Left ventricle myocardium inferior (tissue), 1 donor: ENCODE measurements at regions not wholly inside any gene's neighbourhood (a gene's known extent, or its start where the extent isn't known, plus 50 kb on each side); places are given as distances from the start of the nearest gene placed in this dataset.

Experiments
- DNase-seq: peaks from one replicate; pipeline ENCODE4 v3.0.0-alpha.2; 2020
- H3K27ac ChIP-seq: fragments of 200-600 bp; replicated peaks from 2 replicates; pipeline ENCODE4 v1.8.0; 2021
- H3K27me3 ChIP-seq: fragments of 200-600 bp; 2 replicates; pipeline ENCODE4 v1.8.0; 2021; ENCODE audit warnings: low read depth
- H3K36me3 ChIP-seq: fragments of 200-600 bp; 2 replicates; pipeline ENCODE4 v1.8.0; 2021
- H3K4me1 ChIP-seq: fragments of 200-600 bp; 2 replicates; pipeline ENCODE4 v1.8.0; 2021
- H3K4me3 ChIP-seq: fragments of 200-600 bp; 2 replicates; pipeline ENCODE4 v1.8.0; 2021; ENCODE audit warnings: mild to moderate bottlenecking, moderate library complexity
- H3K9me3 ChIP-seq: fragments of 200-600 bp; replicated peaks from 2 replicates; pipeline ENCODE4 v1.8.0; 2021
- intact Hi-C: fragments of 100-400 bp; cut with micrococcal nuclease; formaldehyde crosslinking; loops from one replicate; pipeline ENCODE4 v1.11.0; 2022
- TF ChIP-seq, protein P1 (sequence below): fragments of 200-600 bp; IDR thresholded peaks from 2 replicates; pipeline ENCODE4 v1.8.0; 2021; ENCODE audit warnings: antibody characterized with exemption, mild to moderate bottlenecking, borderline replicate concordance
- donor health status: DM: no; HTN: yes; CAD: no; lungs with severe emphysema.

DNA sequence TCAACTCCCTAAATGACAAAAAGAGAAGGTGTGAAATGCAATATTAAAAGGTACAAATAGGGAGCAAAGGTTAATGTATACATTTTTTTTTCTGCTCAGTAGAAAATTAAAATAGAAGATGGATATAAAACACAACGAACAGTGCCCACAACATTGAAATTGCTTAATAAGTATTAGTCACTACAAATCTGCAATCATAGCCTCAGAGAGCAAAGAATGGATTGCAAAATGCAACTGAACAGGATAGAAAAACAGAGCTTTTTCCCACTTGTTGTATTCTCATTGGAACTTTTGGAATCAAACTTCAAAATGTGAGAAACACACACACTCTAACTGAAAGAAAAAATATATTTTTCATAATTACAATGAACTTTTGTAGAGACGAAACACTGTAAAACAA, 552.2 kb upstream of the NCAM2 start:
- peaks cover under 1% of the 10 kb centered on the region for H3K9me3 ChIP-seq
- TF ChIP-seq, protein P1, sequence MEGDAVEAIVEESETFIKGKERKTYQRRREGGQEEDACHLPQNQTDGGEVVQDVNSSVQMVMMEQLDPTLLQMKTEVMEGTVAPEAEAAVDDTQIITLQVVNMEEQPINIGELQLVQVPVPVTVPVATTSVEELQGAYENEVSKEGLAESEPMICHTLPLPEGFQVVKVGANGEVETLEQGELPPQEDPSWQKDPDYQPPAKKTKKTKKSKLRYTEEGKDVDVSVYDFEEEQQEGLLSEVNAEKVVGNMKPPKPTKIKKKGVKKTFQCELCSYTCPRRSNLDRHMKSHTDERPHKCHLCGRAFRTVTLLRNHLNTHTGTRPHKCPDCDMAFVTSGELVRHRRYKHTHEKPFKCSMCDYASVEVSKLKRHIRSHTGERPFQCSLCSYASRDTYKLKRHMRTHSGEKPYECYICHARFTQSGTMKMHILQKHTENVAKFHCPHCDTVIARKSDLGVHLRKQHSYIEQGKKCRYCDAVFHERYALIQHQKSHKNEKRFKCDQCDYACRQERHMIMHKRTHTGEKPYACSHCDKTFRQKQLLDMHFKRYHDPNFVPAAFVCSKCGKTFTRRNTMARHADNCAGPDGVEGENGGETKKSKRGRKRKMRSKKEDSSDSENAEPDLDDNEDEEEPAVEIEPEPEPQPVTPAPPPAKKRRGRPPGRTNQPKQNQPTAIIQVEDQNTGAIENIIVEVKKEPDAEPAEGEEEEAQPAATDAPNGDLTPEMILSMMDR: no peak
- H3K27me3 ChIP-seq: no peaks in the 10 kb centered on the region
- intact Hi-C loops: no loop called here
- DNase-seq: no peak
- no peaks in the 10 kb centered on the region for H3K4me1 ChIP-seq
- H3K36me3 ChIP-seq: no peaks in the 10 kb centered on the region
- H3K27ac ChIP-seq: no peak overlapping the region
- no peak overlapping the region for H3K4me3 ChIP-seq

DNA sequence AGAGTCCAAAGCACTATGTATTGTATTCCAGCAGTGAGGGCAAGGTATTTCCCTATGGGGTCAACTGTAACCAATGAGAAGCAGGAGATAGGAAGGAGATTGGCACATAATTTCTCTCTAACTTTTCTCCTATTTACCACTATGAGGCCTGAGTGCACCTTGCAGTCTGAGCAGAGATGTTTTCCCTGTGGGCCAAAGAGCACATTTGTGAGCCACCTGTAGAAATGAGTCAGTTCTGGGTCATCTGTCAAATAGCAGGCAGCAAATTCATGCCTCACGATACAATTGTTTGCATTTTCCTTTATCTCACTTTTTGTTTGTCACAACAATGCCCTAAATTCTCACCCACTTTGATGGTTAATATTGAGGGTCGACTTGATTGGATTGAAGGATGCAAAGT, 547.2 kb upstream of the NCAM2 start:
- intact Hi-C loops: no loop called here
- Histone ChIP-seq H3K27me3 (no peaks in the 10 kb centered on the region), H3K9me3 (no peaks in the 10 kb centered on the region), H3K4me3 (no peak overlapping the region), H3K4me1 (no peaks in the 10 kb centered on the region), H3K36me3 (no peaks in the 10 kb centered on the region), H3K27ac (no peak overlapping the region)
- DNase-seq: no peak
- TF ChIP-seq, protein P1: no peak

DNA sequence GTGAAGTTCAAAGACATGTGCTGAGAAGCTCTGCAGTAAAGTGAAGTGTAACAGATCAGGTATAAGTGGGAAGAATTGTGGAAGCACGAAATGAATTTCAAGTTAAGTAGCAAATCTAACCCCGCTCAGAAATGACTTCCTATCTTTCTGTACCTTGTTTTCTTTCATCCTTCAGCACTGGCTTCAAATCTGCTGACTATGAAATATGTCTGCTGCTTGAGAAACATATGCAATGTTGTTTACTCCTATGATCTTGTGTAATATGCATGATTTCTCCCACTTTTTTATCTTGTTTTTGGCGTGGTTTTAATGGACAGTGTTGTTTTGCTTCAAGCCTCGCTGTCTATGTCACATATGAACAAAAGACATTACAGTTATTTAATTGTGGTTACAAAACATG, 545.3 kb upstream of the NCAM2 start:
- no peaks in the 10 kb centered on the region for H3K36me3 ChIP-seq
- TF ChIP-seq, protein P1: no peak
- no peak for DNase-seq
- no peak overlapping the region for H3K27ac ChIP-seq
- no peak overlapping the region for H3K4me3 ChIP-seq
- H3K9me3 ChIP-seq: no peaks in the 10 kb centered on the region
- H3K4me1 ChIP-seq: no peaks in the 10 kb centered on the region
- no peaks in the 10 kb centered on the region for H3K27me3 ChIP-seq
- intact Hi-C loops: no loop called here

DNA sequence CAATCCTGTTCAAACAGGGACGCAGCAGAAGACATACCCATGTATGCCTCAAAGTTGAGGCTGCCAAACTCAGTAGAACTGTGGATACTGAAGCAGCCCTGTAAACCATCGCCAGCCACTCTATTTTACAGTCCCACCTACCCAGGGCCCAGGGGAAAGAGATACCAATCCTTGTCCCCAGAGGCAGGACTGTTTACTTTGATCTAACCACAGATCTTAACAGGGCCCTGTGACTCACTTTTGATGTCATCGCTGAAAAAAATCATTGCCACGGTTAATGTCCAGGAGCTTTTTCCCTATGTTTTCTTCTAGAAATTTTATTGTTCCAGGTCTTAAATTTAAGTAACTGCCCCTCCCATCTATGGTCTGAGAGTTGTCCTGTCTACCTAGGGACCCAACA, 538.4 kb upstream of the NCAM2 start:
- Histone ChIP-seq H3K4me3 (no peak overlapping the region), H3K27ac (no peak overlapping the region), H3K9me3 (no peaks in the 10 kb centered on the region), H3K4me1 (no peaks in the 10 kb centered on the region), H3K27me3 (no peaks in the 10 kb centered on the region), H3K36me3 (no peaks in the 10 kb centered on the region)
- no peak for DNase-seq
- TF ChIP-seq, protein P1: no peak
- intact Hi-C loops: no loop called here

DNA sequence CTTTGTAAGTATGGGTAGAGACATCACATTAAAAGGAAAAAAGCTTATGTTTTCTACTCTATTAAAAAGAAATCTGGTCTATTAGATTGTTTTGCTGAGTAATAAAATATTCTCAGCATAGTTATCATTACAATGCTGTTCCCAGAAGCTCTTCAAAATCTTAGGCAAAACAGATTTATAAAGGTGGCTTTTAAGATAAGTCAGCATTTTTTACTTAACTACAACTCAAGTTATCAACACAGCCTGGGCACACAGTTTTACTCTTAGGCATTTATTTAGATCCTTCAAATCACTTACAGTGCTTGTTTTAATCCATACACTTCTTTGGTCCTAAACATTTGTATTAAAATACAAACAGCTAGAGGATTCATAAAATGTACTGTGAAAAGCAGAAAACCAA, 534.8 kb upstream of the NCAM2 start:
- Histone ChIP-seq H3K27ac (no peak overlapping the region), H3K9me3 (no peaks in the 10 kb centered on the region), H3K27me3 (no peaks in the 10 kb centered on the region), H3K4me3 (no peak overlapping the region), H3K36me3 (no peaks in the 10 kb centered on the region), H3K4me1 (no peaks in the 10 kb centered on the region)
- no peak for DNase-seq
- TF ChIP-seq, protein P1: no peak
- intact Hi-C loops: no loop called here

DNA sequence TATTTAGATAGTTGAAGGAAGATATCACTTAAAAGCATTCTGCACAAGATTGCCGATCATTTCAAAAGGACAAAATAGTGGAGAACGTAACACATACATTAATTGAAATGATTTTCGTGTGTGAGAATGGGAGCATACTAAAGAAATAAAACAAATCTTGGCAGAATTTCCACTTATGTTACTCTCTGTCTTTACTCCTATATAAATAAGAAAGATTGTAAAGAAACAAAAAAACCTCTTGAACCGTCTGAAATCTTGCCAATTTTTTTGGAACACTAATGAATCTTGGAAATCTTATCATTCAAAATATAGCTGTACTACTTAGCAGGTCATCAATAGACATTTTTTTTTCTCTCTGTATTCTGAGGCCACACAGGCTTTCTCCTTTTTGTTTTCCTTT, 528.8 kb upstream of the NCAM2 start:
- Histone ChIP-seq H3K4me3 (no peak overlapping the region), H3K9me3 (no peaks in the 10 kb centered on the region), H3K4me1 (no peaks in the 10 kb centered on the region), H3K27me3 (no peaks in the 10 kb centered on the region), H3K36me3 (no peaks in the 10 kb centered on the region), H3K27ac (no peak overlapping the region)
- TF ChIP-seq, protein P1: no peak
- DNase-seq: no peak
- intact Hi-C loops: no loop called here
